NCI-H1694 (cell line): ENCODE measurements at regions not wholly inside any gene's neighbourhood (a gene's known extent, or its start where the extent isn't known, plus 50 kb on each side); places are given as distances from the start of the nearest gene placed in this dataset.

ENCODE experiments used
- DNase-seq: peaks from one replicate; lab custom pipeline; 2025; lab: John Stamatoyannopoulos, UW

DNA sequence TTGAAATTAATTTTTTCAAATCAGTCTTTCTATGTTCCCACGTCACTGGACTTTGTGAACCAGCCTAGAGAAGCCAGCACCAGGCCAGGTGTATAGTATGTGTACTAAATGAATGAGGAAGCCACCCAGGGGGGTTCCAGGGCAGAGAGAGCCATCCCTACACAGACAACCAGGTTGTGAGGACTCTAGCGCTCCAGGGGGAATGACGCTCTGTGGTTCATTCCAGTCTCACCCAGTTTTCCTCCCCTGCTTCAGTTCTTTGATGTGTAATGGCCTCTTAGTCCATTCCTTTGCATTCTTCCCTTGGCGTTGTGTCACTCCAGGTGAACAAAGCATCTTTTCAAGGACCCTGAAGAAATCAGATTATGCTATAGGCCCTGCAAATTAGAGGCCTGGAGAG is 330.6 kb downstream of the NSG2 start:
- no peak for DNase-seq

DNA sequence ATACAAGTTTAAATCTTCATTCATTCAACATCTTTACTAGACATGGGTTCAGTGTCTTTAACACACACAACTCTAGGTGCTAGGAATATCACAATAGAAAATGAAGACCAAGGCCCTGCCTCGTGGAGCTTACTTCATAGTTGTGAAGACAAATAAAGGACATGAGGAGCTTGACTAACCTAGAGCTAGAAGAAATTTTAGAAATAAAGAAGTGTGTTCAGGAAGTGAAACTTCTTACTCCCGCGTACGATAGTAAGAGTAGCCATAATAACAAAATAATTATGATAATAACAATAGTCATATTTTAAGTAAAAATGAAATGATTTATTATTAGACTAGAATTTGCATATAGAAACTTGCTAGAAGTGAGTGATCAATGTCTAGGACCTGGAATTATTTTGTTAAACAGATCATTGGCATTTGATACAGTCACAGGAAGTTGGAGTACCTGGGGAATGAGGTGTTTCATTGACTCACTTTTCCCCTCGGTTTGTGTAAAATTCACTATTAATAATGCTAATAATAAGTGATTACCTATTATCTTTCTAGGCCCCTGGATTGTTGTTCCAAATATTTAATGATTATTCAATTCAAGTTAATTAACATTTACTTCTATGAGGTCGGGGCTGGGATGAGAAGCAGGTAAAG is 331.3 kb downstream of the NSG2 start:
- no peak for DNase-seq

DNA sequence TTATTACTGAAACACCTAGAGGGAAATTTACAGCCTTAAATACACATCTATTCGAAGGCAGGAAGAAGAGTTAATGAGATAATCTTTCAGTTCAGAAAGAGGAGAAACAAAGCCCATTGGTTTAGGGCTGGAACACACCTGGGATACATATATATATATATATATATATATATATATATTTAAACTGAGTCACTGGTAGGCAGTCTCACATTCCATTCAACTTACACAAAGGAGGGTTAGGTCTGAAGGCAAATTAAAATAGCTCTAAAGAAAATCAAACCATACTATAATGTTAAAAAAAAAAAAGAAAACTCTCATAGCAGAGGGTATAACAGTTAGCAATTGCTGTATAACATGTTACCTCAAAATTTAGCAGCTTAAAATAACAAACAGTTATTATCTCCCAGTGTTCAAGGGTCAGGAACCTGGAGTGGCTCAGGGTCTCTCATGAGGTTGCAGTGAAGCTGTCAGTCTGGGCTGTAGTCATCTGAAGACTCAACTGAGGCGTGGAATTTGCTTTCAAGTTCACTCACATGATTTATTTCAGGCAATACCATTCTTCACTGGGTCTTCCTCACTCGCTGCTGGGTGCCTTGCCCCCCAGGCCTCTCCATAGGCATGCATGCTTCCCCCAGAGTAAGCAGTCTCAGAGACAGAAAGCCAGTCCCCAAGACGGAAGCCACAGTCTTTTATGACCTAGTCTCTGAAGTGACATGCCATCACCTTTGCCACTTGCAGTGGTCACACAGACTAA is 332.8 kb downstream of the NSG2 start:
- no peak for DNase-seq

DNA sequence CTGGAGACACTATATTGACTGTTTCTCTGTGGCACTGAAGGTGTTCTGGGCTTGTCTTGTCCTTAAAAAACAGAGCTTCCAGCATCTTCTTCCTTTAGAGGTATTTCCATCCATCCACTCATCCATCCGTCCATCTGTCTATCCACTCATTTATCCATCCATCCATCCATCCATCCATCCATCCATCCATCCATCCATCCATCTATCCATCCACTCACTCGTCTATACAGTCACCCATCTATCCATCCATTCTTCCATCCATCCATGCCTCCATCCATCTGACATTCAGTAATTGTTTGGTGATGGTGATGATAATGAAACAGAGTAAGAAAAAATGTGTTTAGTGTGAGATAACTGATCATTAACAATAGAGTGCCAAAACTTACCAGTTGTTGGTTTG is 334.8 kb downstream of the NSG2 start:
- DNase-seq = no peak

DNA sequence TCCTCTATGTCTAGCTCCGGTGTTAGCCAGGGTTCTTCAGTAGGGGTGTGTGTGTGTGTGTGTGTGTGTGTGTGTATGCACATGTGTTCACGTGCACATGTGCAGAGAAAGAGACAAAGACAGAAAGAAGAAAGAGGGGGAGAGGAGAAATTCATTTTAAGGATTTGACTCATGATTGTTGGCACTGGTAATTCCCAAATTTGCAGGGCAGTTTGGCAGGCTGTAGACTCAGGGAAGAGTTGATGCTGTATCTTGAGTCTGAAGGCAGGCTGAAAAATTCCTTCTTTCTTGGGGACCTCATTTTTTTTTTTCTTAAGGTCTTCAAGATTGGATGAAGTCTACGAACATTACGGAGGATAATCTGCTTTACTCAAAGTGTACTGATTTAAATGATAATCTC is 335.7 kb downstream of the NSG2 start:
- no peak for DNase-seq

DNA sequence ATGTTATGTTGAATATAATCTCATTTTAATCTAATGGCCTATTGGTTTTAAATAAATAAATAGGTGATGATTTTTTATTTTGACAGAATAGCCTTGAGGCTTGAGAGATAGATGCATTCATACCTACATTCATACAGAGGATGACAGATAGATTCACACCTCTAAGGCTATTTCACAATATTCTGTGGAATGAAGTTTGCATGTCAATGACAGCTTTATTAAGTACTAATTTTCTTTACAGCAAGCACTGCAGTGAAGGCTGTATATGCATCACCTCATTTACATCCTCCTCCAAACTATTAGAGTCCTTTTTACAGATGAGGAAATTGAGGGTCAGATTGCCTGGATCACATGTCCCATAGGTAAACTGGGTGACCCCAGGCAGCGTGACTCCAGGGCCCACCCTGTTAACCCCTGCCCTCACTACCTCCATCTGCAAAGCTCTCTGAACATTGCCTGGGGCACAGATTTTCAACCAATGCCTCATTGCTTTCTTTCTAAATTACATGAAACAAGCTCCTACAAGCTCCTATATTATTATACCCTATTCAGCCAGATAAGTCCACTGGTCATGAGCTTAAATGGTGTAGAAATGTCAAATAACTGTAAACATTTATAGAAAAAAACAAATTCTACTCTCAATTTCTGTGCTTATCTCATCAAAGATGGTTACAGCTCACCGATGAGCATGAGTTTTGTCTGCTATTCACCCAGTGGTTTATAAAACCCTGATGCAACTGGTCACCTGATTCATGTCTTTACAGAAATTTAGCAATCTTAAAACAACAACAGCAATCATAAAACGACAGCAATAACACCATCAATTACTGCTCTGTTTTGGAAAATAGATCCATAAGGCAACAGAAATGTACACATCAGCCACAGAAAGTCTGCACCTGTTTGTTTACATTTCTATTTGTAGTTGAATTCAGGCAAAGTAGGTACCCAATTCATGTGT is 338.0 kb downstream of the NSG2 start:
- no peak for DNase-seq

DNA sequence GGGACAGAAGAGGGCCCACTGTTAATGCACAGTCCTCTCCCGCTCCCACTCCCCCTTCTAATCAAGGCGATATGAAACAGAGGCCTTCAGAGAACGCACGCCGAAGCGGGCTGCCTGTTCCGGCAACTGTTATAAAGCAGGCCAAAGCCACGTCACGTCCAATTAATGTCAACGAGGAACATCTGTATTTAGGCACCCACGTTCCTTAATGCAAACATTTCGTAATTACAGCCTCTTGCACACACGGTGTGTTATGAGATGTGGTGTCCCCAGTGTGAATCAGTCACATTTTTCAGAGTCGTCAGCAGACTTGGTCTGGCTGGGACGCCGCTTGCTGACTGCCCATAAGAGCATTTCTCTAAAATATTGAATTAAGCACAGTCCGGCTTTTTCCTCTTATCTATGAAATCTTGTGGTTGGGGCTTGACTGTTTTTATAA is 339.0 kb downstream of the NSG2 start:
- DNase-seq = no peak

DNA sequence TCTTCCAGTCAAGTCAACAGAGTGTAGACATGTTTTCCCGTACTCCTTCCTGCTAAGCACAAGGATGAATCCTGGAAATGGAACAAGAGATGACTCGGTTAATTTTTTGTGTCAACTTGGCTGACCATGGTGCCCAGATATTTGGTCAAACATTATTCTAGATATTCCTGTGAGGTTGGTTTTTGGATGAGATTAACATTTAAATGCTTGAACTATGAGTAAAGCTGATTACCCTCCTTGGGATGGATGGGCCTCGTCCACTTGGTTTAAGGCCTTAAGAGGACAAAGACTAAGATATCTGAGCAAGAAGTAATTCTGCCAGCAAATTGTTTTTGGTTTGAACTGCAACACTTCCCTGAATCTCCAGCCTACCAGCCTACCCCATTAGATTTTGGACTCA is 338.1 kb upstream of the MSX2 start:
- DNase-seq = no peak

DNA sequence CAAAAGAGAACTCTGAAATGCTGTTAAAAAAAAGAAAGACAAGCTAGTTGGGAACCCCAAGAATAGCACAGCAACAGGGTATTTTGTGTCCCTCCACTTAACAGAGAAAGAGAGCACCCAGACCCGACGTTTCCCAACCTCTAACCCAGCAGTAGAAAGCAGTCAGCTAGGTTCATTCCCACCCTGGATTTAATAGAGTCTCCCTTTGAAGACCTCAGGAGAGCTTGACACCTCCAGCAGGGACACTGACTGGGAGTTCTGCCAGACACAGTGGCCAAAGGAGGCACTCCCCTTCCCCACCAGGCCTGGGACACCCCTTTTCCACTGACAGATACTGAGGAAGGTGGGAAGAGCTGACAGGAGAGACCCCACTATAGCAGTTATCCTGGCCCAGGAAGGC is 337.5 kb upstream of the MSX2 start:
- no peak for DNase-seq

DNA sequence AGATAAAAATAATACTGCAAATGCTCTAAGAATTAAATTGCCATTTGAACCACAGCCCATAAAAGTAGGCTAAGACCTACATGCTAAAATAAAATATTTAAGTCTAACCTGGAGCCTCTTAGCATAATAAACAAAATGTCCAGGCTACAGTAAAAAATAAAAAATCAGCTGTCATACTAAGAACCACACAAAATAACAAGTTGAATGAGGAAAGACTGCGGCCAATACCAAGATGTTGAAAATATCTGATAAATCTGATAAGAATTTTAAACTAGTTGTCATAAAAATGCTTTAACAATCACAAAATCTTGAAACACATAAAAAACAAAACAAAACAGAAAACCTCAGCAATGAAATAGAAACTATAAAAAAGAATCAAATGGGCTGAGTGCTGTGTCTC is 336.9 kb upstream of the MSX2 start:
- no peak for DNase-seq

DNA sequence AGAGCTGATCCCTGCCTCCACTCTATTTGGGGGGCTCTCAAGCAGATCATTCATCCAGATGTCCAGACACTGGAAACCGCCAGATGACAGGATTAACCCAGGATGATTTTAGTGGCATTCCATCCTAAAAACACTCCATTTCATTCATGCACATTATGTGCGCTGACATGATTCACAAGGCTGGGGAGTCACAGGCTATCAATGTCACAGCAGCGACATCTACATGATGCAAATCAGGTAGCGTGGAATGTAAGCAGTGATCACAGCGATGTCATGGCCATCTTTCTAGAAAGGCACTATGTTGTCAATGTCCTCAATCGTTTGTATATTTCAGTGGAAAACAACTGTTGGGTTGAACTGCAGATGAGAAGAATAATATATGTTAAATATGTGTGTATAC is 331.5 kb upstream of the MSX2 start:
- no peak for DNase-seq

DNA sequence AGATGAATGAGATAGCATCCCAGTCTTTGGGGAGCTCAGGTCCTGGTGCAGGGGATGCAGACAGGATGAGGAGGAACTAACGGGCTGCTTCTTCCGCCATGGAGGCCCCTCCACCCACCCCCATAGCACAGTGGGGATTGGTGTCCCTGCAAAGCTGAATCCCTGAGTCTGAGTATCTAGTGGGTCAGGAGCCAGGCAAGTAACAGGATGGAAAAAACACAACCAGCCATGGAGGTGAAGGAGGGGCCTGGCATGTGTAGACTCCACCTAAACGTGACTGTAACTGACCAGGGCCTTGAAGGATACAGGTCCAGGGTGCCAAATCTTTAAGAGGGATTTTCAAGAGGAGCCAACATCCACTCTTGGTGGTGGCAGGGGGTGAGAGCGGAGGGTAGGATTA is 327.8 kb upstream of the MSX2 start:
- DNase-seq = no peak

DNA sequence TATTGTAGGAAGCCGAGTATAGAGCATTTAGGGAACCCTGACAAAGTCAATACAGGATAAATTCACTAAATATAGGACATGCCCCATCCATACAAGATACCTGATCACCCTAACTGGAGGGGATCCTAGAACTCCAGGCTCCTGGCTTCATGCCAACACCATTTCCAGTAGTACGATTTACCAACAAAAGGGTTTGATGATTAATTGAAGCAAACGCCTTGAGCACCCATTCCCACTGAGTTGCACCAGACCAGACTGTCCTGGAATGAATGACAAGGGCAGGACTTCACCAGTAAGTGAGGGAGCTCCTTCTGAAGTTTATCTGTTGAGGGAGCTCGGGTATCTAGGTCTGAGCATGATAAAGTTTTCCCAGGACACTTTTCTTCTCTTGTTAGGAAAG is 327.2 kb upstream of the MSX2 start:
- DNase-seq = no peak

DNA sequence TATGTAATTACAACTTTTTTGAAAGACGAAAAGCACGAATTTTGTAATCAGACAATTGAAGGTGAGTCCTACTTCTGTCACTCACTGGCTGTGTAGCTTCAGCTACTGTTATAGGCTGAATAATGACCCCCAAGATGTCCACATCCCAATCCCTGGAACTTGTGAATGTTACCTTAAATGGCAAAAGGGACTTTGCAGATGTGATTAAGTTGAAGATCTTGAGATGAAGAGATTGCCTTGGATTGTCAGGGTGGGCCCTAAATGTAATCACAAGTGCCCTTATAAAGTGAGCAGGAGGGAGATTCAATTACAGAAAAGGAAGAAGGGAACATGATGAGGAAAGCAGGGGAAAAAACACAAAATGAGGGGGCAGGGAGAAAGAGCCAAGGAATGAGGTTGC is 326.2 kb upstream of the MSX2 start:
- no peak for DNase-seq

DNA sequence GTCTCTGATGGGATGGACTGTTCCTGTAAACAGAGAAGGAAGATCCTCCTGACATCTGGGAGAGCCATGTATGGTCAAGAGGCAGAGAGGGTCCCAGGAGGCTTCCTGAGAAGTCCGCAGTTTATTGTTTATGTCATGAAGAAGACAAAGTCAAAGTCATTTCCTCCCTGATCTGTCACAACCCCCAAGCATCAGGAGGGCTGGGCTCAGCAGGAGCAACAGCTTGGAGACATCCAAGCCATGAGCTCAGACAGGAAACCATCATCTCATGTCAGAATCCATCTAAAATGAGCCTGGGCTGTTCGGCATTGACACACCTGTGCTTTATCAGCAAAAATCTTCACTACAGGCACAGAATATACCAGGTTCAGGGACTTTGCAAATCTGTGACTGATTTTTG is 325.0 kb upstream of the MSX2 start:
- no peak for DNase-seq

DNA sequence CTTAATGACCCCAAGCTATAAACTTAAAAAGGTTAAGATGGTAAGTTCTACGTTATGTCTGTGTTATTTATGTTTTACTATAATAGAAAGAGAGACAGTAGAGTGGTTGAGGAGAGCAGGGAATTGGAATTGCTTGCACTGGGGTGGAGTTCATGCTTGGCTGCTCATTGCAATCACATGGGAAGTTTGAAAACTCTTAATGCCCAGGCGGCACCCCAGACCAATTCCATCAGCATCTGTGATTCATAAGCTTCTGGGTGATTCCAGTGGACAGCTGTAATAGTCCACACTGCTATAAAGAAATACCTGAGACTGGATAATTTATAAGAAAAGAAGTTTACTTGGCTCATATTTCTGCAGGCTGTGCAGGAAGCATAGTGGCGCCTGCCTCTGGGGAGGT is 323.9 kb upstream of the MSX2 start:
- DNase-seq = no peak

DNA sequence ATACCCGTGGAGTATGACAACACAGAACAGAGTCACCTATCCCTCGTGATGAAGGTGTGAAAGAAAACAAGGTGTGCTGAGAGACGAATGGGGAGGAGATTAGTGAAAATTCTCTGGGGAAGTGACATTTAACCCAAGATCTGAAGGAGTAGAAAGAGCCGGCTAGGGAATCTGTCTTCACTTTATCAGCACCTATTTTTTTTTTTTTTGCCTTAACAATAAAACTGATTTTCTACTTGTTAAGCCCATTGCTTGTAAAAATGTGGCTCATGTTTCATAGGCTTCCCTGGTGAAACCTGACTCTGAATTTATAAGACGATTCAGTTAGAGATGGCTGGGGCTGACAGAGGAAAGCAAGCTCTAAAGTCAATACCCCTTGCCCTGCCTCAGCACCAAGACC is 322.6 kb upstream of the MSX2 start:
- DNase-seq = no peak

DNA sequence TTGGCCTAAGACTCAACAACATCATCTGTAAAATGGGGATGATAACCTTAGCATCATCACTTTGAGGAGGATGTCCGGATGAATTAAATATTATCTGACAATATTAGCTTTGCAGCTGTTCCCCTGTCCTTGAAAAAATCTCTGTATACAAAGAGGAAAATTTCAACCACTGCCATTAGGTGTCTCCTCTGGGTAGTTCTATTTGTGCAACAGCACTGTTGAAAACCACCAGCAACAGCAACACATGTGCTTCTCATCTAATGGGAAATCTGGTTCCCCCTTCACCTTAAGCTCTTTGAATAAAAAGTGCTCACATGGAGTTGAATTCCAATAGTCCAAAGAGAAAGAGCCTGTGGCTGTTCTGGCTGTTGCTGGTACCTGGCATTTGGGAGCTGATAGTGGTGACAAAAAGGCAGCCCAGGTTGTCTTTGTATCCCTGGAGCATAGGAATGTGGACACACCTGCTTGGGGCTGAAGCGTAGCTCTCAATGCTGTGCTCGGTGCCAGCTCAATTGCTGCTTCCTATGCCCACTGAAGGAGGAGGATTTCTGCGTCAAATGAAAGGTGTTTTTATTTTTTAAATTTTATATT is 322.1 kb upstream of the MSX2 start:
- DNase-seq = no peak

DNA sequence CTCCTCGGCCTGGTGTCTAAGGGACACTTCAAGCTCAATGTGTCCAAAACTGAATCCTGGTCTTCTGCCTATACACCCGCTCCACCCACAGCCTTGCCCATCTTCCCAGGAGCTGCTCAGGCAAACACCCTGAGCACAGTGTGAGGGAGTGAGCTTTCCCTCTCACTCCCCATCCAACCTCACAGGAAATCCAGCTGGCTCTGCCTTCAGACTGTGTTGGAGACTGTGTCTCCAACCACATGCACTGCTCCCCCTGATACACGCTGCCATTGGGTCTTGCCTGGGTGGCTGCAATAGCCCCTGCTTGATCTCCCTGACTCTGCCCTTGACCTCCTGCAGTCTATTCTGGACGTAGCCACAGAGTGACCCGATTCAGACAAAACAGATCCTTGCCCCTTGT is 319.5 kb upstream of the MSX2 start:
- DNase-seq = no peak

DNA sequence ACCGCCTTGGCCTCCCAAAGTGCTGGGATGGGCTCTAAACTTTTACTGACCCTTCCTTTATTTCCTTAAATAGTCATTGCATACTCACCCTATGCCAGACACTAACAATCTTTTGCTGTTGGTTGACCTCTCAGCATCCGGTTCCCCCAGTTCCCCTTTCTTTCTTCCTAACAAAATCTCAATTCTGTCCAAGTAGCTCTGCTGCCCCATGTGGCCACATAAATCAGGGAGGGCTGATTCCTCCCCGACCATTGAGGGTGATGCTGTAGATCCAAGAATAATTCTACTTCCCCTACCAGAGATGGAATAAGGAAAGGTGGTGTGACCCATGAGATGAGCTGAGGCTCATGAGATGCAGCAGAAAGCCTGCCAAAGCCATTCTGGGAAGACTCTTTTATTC is 315.3 kb upstream of the MSX2 start:
- no peak for DNase-seq

DNA sequence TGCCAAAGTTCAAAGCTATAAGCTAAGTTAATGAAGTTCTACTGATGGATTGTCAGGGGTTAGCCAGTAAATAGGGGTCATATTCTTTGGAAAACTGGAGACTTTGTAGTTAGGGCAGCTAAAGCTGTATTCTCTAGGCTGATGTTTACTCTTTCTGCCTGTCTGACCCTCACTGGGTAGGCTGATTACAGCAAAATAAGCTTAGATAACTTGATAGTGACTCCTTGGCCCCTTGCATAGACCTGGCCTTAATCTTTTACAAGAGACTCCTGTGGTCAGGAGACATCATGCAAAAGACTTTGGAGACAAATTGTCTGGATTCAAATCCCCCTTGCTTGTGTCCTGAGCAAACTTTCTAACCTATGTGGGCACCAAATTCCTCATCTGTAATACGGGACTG is 314.4 kb upstream of the MSX2 start:
- no peak for DNase-seq

DNA sequence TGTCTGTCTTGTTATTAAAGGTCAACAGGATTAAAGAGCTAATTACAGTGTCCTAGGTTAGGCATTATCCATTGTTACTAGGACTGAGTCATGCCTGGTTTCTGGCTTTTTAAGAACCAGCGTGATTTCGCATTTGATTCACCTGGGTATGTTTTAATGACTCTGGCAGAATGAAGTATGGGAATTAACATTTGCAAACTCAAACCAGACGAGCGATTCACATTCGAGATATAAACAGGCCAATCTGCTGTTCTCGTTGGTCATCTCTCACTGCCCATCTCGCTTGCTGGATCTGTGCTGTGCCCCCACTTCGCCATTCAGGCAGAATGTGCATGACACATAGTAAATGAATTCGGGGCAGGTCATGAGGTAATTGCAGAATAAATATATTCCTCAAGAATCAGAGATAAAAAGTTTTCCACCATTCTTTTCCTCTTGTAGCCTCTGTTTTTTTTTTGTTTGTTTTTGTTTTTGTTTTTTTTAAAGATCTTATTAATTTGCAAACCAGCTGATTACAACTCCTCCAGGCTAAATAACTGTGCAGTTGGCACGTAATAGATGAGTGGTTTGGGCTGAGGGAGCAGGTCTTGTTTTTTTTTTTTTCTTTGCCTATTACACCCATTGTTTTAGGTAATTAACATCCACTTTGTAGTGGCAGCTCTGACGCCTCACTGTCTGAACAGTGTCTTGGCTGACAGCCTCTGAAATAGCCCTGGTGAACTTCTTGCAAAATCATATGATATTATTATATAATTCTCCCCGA is 313.5 kb upstream of the MSX2 start:
- DNase-seq = no peak
